HCT116 (cell line): ENCODE measurements at regions not wholly inside any gene's neighbourhood (a gene's known extent, or its start where the extent isn't known, plus 50 kb on each side); places are given as distances from the start of the nearest gene placed in this dataset.

Source experiments
- ATAC-seq: fragments of 200-7000 bp; cut with Tn5 transposase; 2 replicates; pipeline ENCODE4 v1.9.1; 2020; ENCODE audit warnings: mild to moderate bottlenecking, moderate library complexity
- BruUV-seq: library from RNA; stranded (reverse); fragments of 400-500 nt; replicated peaks from 2 replicates; lab custom pipeline; 2021; lab: Mats Ljungman, UMichigan
- CTCF ChIA-PET: fragments of 300-600 bp; sonication (Branson Sonifier 250); formaldehyde crosslinking; loops from one replicate; lab custom pipeline; 2021; ENCODE audit warnings: antibody characterized with exemption; lab: Charles Lee
- POLR2A ChIA-PET: fragments of 300-600, 350-600 bp; sonication (Branson Sonifier 250); formaldehyde crosslinking; loops from one replicate; lab custom pipeline; 2021; ENCODE audit warnings: antibody characterized with exemption; lab: Charles Lee
- RAD21 ChIA-PET, 2 experiments: fragments of 300-600 bp; sonication (Branson Sonifier 250); formaldehyde crosslinking; loops; one replicate each; lab custom pipeline; 2023; ENCODE audit warnings: low total read pairs in 2 of 2; ENCODE audit not compliant: uncharacterized antibody in 2 of 2, unreplicated experiment in 2 of 2, low non-redundant PET in 1 of 2; lab: Charles Lee
- DNase-seq: peaks from one replicate; pipeline ENCODE4 v3.0.0-alpha.2; 2010; ENCODE audit warnings: low read depth, low spot score
- H2AFZ ChIP-seq: fragments of 200-600 bp; shearing (Covaris generic), sonication (generic); 2 replicates; pipeline ENCODE4 v1.6.1; 2017; ENCODE audit warnings: low read depth, mixed run types, mixed read lengths, antibody characterized with exemption, low read length; ENCODE audit not compliant: poor library complexity, severe bottlenecking
- H3K27ac ChIP-seq: 2 replicates; pipeline ENCODE4 v1.5.1; 2012; ENCODE audit warnings: low read depth, low read length
- H3K27me3 ChIP-seq: fragments of 200-600 bp; sonication (generic); 2 replicates; pipeline ENCODE4 v1.6.1; 2016; ENCODE audit warnings: mixed run types, low read length, mixed read lengths; ENCODE audit not compliant: insufficient read depth
- H3K36me3 ChIP-seq, 2 experiments: fragments of 200-500 bp in 1 of 2; fragments of 200-600 bp in 1 of 2; sonication (Bioruptor generic) in 1 of 2; sonication (generic) in 1 of 2; 2 replicates each; pipeline versions ENCODE4 v1.5.1 to v1.6.1; 2014 to 2016; ENCODE audit warnings: low read length in 2 of 2, inconsistent platforms in 1 of 2, mixed read lengths in 1 of 2, mixed run types in 1 of 2; ENCODE audit not compliant: insufficient read depth in 2 of 2, control insufficient read depth in 1 of 2
- H3K4me1 ChIP-seq, 2 experiments: fragments of 200-600 bp in 1 of 2; sonication (generic) in 1 of 2; 2 replicates each; pipeline versions ENCODE4 v1.5.1 to v1.6.1; 2012 to 2017; ENCODE audit warnings: low read length in 2 of 2, inconsistent platforms in 1 of 2, mild to moderate bottlenecking in 1 of 2, mixed read lengths in 1 of 2, mixed run types in 1 of 2, moderate library complexity in 1 of 2; ENCODE audit not compliant: insufficient read depth in 2 of 2, control insufficient read depth in 1 of 2
- H3K4me2 ChIP-seq: fragments of 200-600 bp; sonication (generic); 2 replicates; pipeline ENCODE4 v1.6.1; 2017; ENCODE audit warnings: mixed run types, low read length, mixed read lengths
- H3K4me3 ChIP-seq, 2 experiments: fragments of 200-600 bp in 1 of 2; sonication (generic) in 1 of 2; replicated peaks in 1 of 2; 2 replicates each; pipeline ENCODE4 v1.5.1; 2011 to 2016; ENCODE audit warnings: low read length in 2 of 2, control low read depth in 1 of 2, low read depth in 1 of 2, mild to moderate bottlenecking in 1 of 2, mixed read lengths in 1 of 2, mixed run types in 1 of 2
- H3K79me2 ChIP-seq: fragments of 200-600 bp; sonication (generic); 2 replicates; pipeline ENCODE4 v1.6.1; 2017; ENCODE audit warnings: mild to moderate bottlenecking, mixed run types, low read length, moderate library complexity, mixed read lengths; ENCODE audit not compliant: insufficient read depth
- H3K9ac ChIP-seq: fragments of 200-600 bp; sonication (generic); 2 replicates; pipeline ENCODE4 v1.6.1; 2016; ENCODE audit warnings: low read length, mixed read lengths
- H3K9me2 ChIP-seq: fragments of 200-600 bp; sonication (generic), shearing (Covaris generic); 2 replicates; pipeline ENCODE4 v1.6.1; 2017; ENCODE audit warnings: mixed run types, mild to moderate bottlenecking, moderate library complexity; ENCODE audit not compliant: insufficient read depth
- H3K9me3 ChIP-seq, 2 experiments: fragments of 200-500 bp in 1 of 2; fragments of 200-600 bp in 1 of 2; sonication (Bioruptor generic) in 1 of 2; sonication (generic) in 1 of 2; 2 replicates each; pipeline ENCODE4 v1.6.1; 2014 to 2017; ENCODE audit warnings: low read length in 2 of 2, mixed read lengths in 2 of 2, inconsistent platforms in 1 of 2, low read depth in 1 of 2, mild to moderate bottlenecking in 1 of 2, mixed run types in 1 of 2, moderate library complexity in 1 of 2; ENCODE audit not compliant: control insufficient read depth in 1 of 2, insufficient read depth in 1 of 2
- H4K20me1 ChIP-seq: fragments of 200-600 bp; sonication (generic), shearing (Covaris generic); 2 replicates; pipeline ENCODE4 v1.6.1; 2017; ENCODE audit warnings: mixed run types, mild to moderate bottlenecking, moderate library complexity; ENCODE audit not compliant: insufficient read depth
- ATF3 ChIP-seq: IDR thresholded peaks from 2 replicates; pipeline ENCODE4 v1.6.1; 2012
- CEBPB ChIP-seq: IDR thresholded peaks from 2 replicates; pipeline ENCODE4 v1.6.1; 2012; ENCODE audit warnings: low read depth
- EGR1 ChIP-seq: IDR thresholded peaks from 2 replicates; pipeline ENCODE4 v1.6.1; 2012; ENCODE audit warnings: low read depth
- ELF1 ChIP-seq: IDR thresholded peaks from 2 replicates; pipeline ENCODE4 v1.6.1; 2012; ENCODE audit warnings: low read depth, borderline replicate concordance
- EZH2 ChIP-seq: fragments of 200-600 bp; sonication (generic); IDR thresholded peaks from 2 replicates; pipeline ENCODE4 v1.6.1; 2017; ENCODE audit warnings: antibody characterized with exemption, mixed run types
- EZH2phosphoT487 ChIP-seq: fragments of 200-600 bp; IDR thresholded peaks from 2 replicates; pipeline ENCODE4 v1.6.1; 2018; ENCODE audit warnings: antibody characterized with exemption, borderline replicate concordance
- FOSL1 ChIP-seq: IDR thresholded peaks from 2 replicates; pipeline ENCODE4 v1.6.1; 2012; ENCODE audit warnings: low read depth
- JUND ChIP-seq: IDR thresholded peaks from 2 replicates; pipeline ENCODE4 v1.6.1; 2012
- POLR2A ChIP-seq: IDR thresholded peaks from 2 replicates; pipeline ENCODE4 v1.7.0; 2011; ENCODE audit warnings: borderline replicate concordance; ENCODE audit not compliant: insufficient read depth, insufficient read length; ENCODE audit errors: extremely low read depth
- RAD21 ChIP-seq: IDR thresholded peaks from 2 replicates; pipeline ENCODE4 v1.6.1; 2012; ENCODE audit warnings: low read depth, mild to moderate bottlenecking
- SIN3A ChIP-seq: IDR thresholded peaks from 2 replicates; pipeline ENCODE4 v1.6.1; 2012; ENCODE audit warnings: low read depth
- SRF ChIP-seq: IDR thresholded peaks from 2 replicates; pipeline ENCODE4 v1.6.1; 2012; ENCODE audit warnings: low read depth
- TCF7L2 ChIP-seq: IDR thresholded peaks from 2 replicates; pipeline ENCODE4 v1.7.0; 2011; ENCODE audit warnings: borderline replicate concordance, inconsistent platforms; ENCODE audit not compliant: insufficient read depth, insufficient read length; ENCODE audit errors: extremely low read depth
- ZBTB33 ChIP-seq: IDR thresholded peaks from 2 replicates; pipeline ENCODE4 v1.6.1; 2011; ENCODE audit warnings: mild to moderate bottlenecking, low read length, moderate library complexity; ENCODE audit not compliant: insufficient replicate concordance; ENCODE audit errors: extremely low read depth
- ZFX ChIP-seq: fragments of 450-650 bp; IDR thresholded peaks from 2 replicates; pipeline ENCODE4 v1.6.1; 2017
- ZNF274 ChIP-seq: fragments of 200-500 bp; sonication (Bioruptor generic); IDR thresholded peaks from 2 replicates; pipeline ENCODE4 v1.6.1; 2014; ENCODE audit warnings: mild to moderate bottlenecking, low read depth, low read length, inconsistent platforms
- intact Hi-C: fragments of 100-400 bp; cut with micrococcal nuclease; formaldehyde crosslinking; loops from 2 replicates; pipeline ENCODE4 v1.10.0; 2022
- TF ChIP-seq, protein P1 (sequence below), 3 experiments: fragments of 200-600 bp in 1 of 3; sonication (generic) in 1 of 3; IDR thresholded peaks in 2 of 3; conservative IDR thresholded peaks in 1 of 3; 2 replicates each; pipeline ENCODE4 v1.5.1; 2012 to 2017; ENCODE audit warnings: low read depth in 2 of 3, low read length in 2 of 3, antibody characterized with exemption in 1 of 3, borderline replicate concordance in 1 of 3, control low read depth in 1 of 3, mild to moderate bottlenecking in 1 of 3, mixed read lengths in 1 of 3, mixed run types in 1 of 3, moderate library complexity in 1 of 3; ENCODE audit not compliant: insufficient read depth in 1 of 3
- TF ChIP-seq, protein P2 (sequence below): IDR thresholded peaks from 2 replicates; pipeline ENCODE4 v1.6.1; 2012; ENCODE audit warnings: low read depth

- no peak for TF ChIP-seq RAD21
Observed at GRCh38 chr3:18669374-18669773, 244.2 kb upstream of the SATB1 start (continued).

- BruUV-seq = no TSS peak
- TF ChIP-seq, protein P1, sequence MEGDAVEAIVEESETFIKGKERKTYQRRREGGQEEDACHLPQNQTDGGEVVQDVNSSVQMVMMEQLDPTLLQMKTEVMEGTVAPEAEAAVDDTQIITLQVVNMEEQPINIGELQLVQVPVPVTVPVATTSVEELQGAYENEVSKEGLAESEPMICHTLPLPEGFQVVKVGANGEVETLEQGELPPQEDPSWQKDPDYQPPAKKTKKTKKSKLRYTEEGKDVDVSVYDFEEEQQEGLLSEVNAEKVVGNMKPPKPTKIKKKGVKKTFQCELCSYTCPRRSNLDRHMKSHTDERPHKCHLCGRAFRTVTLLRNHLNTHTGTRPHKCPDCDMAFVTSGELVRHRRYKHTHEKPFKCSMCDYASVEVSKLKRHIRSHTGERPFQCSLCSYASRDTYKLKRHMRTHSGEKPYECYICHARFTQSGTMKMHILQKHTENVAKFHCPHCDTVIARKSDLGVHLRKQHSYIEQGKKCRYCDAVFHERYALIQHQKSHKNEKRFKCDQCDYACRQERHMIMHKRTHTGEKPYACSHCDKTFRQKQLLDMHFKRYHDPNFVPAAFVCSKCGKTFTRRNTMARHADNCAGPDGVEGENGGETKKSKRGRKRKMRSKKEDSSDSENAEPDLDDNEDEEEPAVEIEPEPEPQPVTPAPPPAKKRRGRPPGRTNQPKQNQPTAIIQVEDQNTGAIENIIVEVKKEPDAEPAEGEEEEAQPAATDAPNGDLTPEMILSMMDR (IDR thresholded peaks at IDR 0.05 in 2 of 3, conservative IDR thresholded peaks at IDR 0.05 in 1 of 3; ENCODE audit: borderline replicate concordance in 1 of 3, insufficient read depth in 1 of 3, low read depth in 2 of 3, low read length in 2 of 3) = no peak
- TF ChIP-seq RAD21 = no peak
- TF ChIP-seq ZNF274 = no peak
- no peak for TF ChIP-seq ZBTB33
- no peak for TF ChIP-seq CEBPB
- TF ChIP-seq EZH2phosphoT487 = no peak
- no peak for TF ChIP-seq ELF1
- no peak for TF ChIP-seq ATF3
- TF ChIP-seq POLR2A = no peak
- TF ChIP-seq SIN3A = no peak
- no peak for TF ChIP-seq TCF7L2
- no peak for TF ChIP-seq SRF
- TF ChIP-seq EZH2 = no peak
- TF ChIP-seq ZFX = no peak
- no peak for TF ChIP-seq EGR1
- TF ChIP-seq, protein P2, sequence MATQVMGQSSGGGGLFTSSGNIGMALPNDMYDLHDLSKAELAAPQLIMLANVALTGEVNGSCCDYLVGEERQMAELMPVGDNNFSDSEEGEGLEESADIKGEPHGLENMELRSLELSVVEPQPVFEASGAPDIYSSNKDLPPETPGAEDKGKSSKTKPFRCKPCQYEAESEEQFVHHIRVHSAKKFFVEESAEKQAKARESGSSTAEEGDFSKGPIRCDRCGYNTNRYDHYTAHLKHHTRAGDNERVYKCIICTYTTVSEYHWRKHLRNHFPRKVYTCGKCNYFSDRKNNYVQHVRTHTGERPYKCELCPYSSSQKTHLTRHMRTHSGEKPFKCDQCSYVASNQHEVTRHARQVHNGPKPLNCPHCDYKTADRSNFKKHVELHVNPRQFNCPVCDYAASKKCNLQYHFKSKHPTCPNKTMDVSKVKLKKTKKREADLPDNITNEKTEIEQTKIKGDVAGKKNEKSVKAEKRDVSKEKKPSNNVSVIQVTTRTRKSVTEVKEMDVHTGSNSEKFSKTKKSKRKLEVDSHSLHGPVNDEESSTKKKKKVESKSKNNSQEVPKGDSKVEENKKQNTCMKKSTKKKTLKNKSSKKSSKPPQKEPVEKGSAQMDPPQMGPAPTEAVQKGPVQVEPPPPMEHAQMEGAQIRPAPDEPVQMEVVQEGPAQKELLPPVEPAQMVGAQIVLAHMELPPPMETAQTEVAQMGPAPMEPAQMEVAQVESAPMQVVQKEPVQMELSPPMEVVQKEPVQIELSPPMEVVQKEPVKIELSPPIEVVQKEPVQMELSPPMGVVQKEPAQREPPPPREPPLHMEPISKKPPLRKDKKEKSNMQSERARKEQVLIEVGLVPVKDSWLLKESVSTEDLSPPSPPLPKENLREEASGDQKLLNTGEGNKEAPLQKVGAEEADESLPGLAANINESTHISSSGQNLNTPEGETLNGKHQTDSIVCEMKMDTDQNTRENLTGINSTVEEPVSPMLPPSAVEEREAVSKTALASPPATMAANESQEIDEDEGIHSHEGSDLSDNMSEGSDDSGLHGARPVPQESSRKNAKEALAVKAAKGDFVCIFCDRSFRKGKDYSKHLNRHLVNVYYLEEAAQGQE = no peak
- no peak for TF ChIP-seq FOSL1
- no peak for TF ChIP-seq JUND
- CTCF ChIA-PET = no interaction called here
- intact Hi-C loops = no loop called here
- Histone ChIP-seq H3K4me1 (no peaks in the 10 kb centered on the region), H3K27ac (no peak overlapping the region), H2AFZ (no peak overlapping the region), H4K20me1 (no peaks in the 10 kb centered on the region), H3K9me3 (no peaks in the 10 kb centered on the region), H3K4me2 (no peak overlapping the region), H3K27me3 (no peaks in the 10 kb centered on the region; the same call in 1 of the 2 replicates), H3K4me3 (no peak overlapping the region), H3K36me3 (no peaks in the 10 kb centered on the region), H3K79me2 (no peaks in the 10 kb centered on the region), H3K9ac (no peak overlapping the region), H3K9me2 (no peaks in the 10 kb centered on the region)
- RAD21 ChIA-PET = no interaction called here
- POLR2A ChIA-PET = no interaction called here
- ATAC-seq (no peak), DNase-seq (no peak)
Observed at GRCh38 chr3:18667552-18667951, 242.4 kb upstream of the SATB1 start.
